HG02588 (cell line): ENCODE measurements at regions not wholly inside any gene's neighbourhood (a gene's known extent, or its start where the extent isn't known, plus 50 kb on each side); places are given as distances from the start of the nearest gene placed in this dataset.
"Not testable (repeated sequence)": the region's sequence is repeated elsewhere in the genome, so short reads cannot be mapped to it uniquely, and the experiment has no call there.

Experiments
- ATAC-seq: cut with Tn5 transposase; IDR thresholded peaks from one replicate; pipeline ENCODE4 v1.9.1; 2021; ENCODE audit warnings: mild to moderate bottlenecking, moderate library complexity; ENCODE audit not compliant: unreplicated experiment

GRCh38 chr3:195976876-195977275 is 68.5 kb upstream of the TNK2 start:
- ATAC-seq = not testable (repeated sequence)

- not testable (repeated sequence) for ATAC-seq
Observed at GRCh38 chr3:195974281-195974680, 65.9 kb upstream of the TNK2 start.

- ATAC-seq = not testable (repeated sequence)
Observed at GRCh38 chr3:195970873-195971272, 62.5 kb upstream of the TNK2 start.

GRCh38 chr3:195969838-195970776 is 61.8 kb upstream of the TNK2 start:
- not testable (repeated sequence) for ATAC-seq

GRCh38 chr3:195969341-195969740 is 61.0 kb upstream of the TNK2 start:
- not testable (repeated sequence) for ATAC-seq

GRCh38 chr3:195968104-195968503 is 59.8 kb upstream of the TNK2 start:
- not testable (repeated sequence) for ATAC-seq

GRCh38 chr3:195967387-195967720 is 59.0 kb upstream of the TNK2 start:
- ATAC-seq = not testable (repeated sequence)

- ATAC-seq = not testable (repeated sequence)
Observed at GRCh38 chr3:195966563-195967386, 58.4 kb upstream of the TNK2 start.

GRCh38 chr3:195965217-195965616 is 56.9 kb upstream of the TNK2 start:
- ATAC-seq = not testable (repeated sequence)

- not testable (repeated sequence) for ATAC-seq
Observed at GRCh38 chr3:195964318-195965107, 56.2 kb upstream of the TNK2 start.

GRCh38 chr3:195962222-195962621 is 53.9 kb upstream of the TNK2 start:
- not testable (repeated sequence) for ATAC-seq

- not testable (repeated sequence) for ATAC-seq
Observed at GRCh38 chr3:195960971-195961775, 52.8 kb upstream of the TNK2 start.

- ATAC-seq = not testable (repeated sequence)
Observed at GRCh38 chr3:195960164-195960563, 51.8 kb upstream of the TNK2 start.

GRCh38 chr3:195959367-195960157 is 51.2 kb upstream of the TNK2 start:
- not testable (repeated sequence) for ATAC-seq

- ATAC-seq = not testable (repeated sequence)
Observed at GRCh38 chr3:195958736-195959135, 50.4 kb upstream of the TNK2 start.
